H9 (cell line): ENCODE measurements at regions not wholly inside any gene's neighbourhood (a gene's known extent, or its start where the extent isn't known, plus 50 kb on each side); places are given as distances from the start of the nearest gene placed in this dataset.

Source experiments
- DNase-seq: peaks from one replicate; pipeline ENCODE4 v3.0.0-alpha.2; 2017
- H2AFZ ChIP-seq: one replicate; pipeline ENCODE4 v1.6.1; 2013; ENCODE audit warnings: mild to moderate bottlenecking, low read length, control low read depth, moderate library complexity
- H2AK5ac ChIP-seq: 2 replicates; pipeline ENCODE4 v1.6.1; 2013; ENCODE audit warnings: low read length, control low read depth, mixed read lengths; ENCODE audit not compliant: insufficient read length
- H2BK120ac ChIP-seq: one replicate; pipeline ENCODE4 v1.6.1; 2013; ENCODE audit warnings: low read depth, mild to moderate bottlenecking, low read length, control low read depth, inconsistent platforms; ENCODE audit not compliant: poor library complexity, severe bottlenecking
- H2BK12ac ChIP-seq: 2 replicates; pipeline ENCODE4 v1.6.1; 2013; ENCODE audit warnings: low read length, control low read depth, mixed read lengths, low read depth; ENCODE audit not compliant: insufficient read length
- H2BK15ac ChIP-seq: 2 replicates; pipeline ENCODE4 v1.6.1; 2013; ENCODE audit warnings: low read depth, low read length, control low read depth
- H2BK20ac ChIP-seq: one replicate; pipeline ENCODE4 v1.6.1; 2013; ENCODE audit warnings: low read depth, mild to moderate bottlenecking, low read length, control low read depth, inconsistent platforms; ENCODE audit not compliant: poor library complexity, severe bottlenecking
- H2BK5ac ChIP-seq: 2 replicates; pipeline ENCODE4 v1.6.1; 2013; ENCODE audit warnings: low read length, control low read depth, mixed read lengths; ENCODE audit not compliant: insufficient read length
- H3K14ac ChIP-seq: 2 replicates; pipeline ENCODE4 v1.6.1; 2013; ENCODE audit warnings: low read length, control low read depth; ENCODE audit not compliant: insufficient read depth
- H3K18ac ChIP-seq: 2 replicates; pipeline ENCODE4 v1.6.1; 2013; ENCODE audit warnings: low read depth, mild to moderate bottlenecking, mixed read lengths, low read length, control low read depth; ENCODE audit not compliant: insufficient read length
- H3K23ac ChIP-seq: 2 replicates; pipeline ENCODE4 v1.6.1; 2013; ENCODE audit warnings: low read length, control low read depth, mixed read lengths, low read depth; ENCODE audit not compliant: insufficient read length
- H3K23me2 ChIP-seq: 2 replicates; pipeline ENCODE4 v1.6.1; 2013; ENCODE audit warnings: low read depth, mild to moderate bottlenecking, mixed read lengths, low read length, control low read depth; ENCODE audit not compliant: insufficient read length, poor library complexity, severe bottlenecking
- H3K27ac ChIP-seq: 2 replicates; pipeline ENCODE4 v1.5.1; 2013; ENCODE audit warnings: low read length, control low read depth, mixed read lengths, low read depth; ENCODE audit not compliant: insufficient read length
- H3K27me3 ChIP-seq: 2 replicates; pipeline ENCODE4 v1.6.1; 2013; ENCODE audit warnings: low read length, control low read depth, inconsistent platforms; ENCODE audit not compliant: insufficient read depth
- H3K4ac ChIP-seq: 2 replicates; pipeline ENCODE4 v1.6.1; 2013; ENCODE audit warnings: low read depth, mild to moderate bottlenecking, control low read depth, inconsistent platforms, low read length, moderate library complexity
- H3K4me1 ChIP-seq: 2 replicates; pipeline ENCODE4 v1.6.1; 2013; ENCODE audit warnings: low read length, control low read depth, inconsistent platforms; ENCODE audit not compliant: insufficient read depth
- H3K4me2 ChIP-seq: 2 replicates; pipeline ENCODE4 v1.6.1; 2013; ENCODE audit warnings: low read length, control low read depth, mixed read lengths; ENCODE audit not compliant: insufficient read length, insufficient read depth
- H3K56ac ChIP-seq: 2 replicates; pipeline ENCODE4 v1.6.1; 2013; ENCODE audit warnings: low read depth, mild to moderate bottlenecking, mixed read lengths, low read length, control low read depth; ENCODE audit not compliant: insufficient read length
- H3K79me1 ChIP-seq: 2 replicates; pipeline ENCODE4 v1.6.1; 2013; ENCODE audit warnings: low read depth, mild to moderate bottlenecking, moderate library complexity, low read length, control low read depth, inconsistent platforms; ENCODE audit not compliant: insufficient read depth, poor library complexity, severe bottlenecking
- H3K79me2 ChIP-seq: 2 replicates; pipeline ENCODE4 v1.6.1; 2013; ENCODE audit warnings: low read length, control low read depth, inconsistent platforms; ENCODE audit not compliant: insufficient read depth
- H3K9ac ChIP-seq: 2 replicates; pipeline ENCODE4 v1.6.1; 2013; ENCODE audit warnings: low read length, control low read depth, mixed read lengths; ENCODE audit not compliant: insufficient read length; ENCODE audit errors: extremely low read depth
- H3K9me3 ChIP-seq: one replicate; pipeline ENCODE4 v1.6.1; 2013; ENCODE audit warnings: low read depth, low read length, inconsistent platforms; ENCODE audit not compliant: control insufficient read depth
- H3T11ph ChIP-seq: one replicate; pipeline ENCODE4 v1.6.1; 2013; ENCODE audit warnings: mild to moderate bottlenecking, low read length, control low read depth, inconsistent platforms
- H4K20me1 ChIP-seq: one replicate; pipeline ENCODE4 v1.6.1; 2013; ENCODE audit not compliant: control insufficient read depth, insufficient read length, insufficient read depth
- H4K5ac ChIP-seq: 2 replicates; pipeline ENCODE4 v1.6.1; 2013; ENCODE audit warnings: low read depth, mild to moderate bottlenecking, mixed read lengths, low read length, control low read depth; ENCODE audit not compliant: insufficient read length
- H4K8ac ChIP-seq: replicated peaks from 2 replicates; pipeline ENCODE4 v1.6.1; 2013; ENCODE audit warnings: low read length, control low read depth, mixed read lengths, low read depth; ENCODE audit not compliant: insufficient read length
- H4K91ac ChIP-seq: 2 replicates; pipeline ENCODE4 v1.6.1; 2013; ENCODE audit warnings: low read depth, mild to moderate bottlenecking, moderate library complexity, mixed read lengths, low read length, control low read depth; ENCODE audit not compliant: insufficient read length
- H3K27ac Mint-ChIP-seq, 3 experiments: 2 replicates in 2 of 3; 3 replicates in 1 of 3; pipeline ENCODE4 v1.8.0; 2020 to 2021; ENCODE audit warnings: mixed read lengths in 3 of 3, mild to moderate bottlenecking in 1 of 3, moderate library complexity in 1 of 3
- H3K27me3 Mint-ChIP-seq: 2 replicates; pipeline ENCODE4 v1.8.0; 2021; ENCODE audit warnings: low read depth, mild to moderate bottlenecking, moderate library complexity, mixed read lengths
- H3K36me3 Mint-ChIP-seq, 3 experiments: 2 replicates in 2 of 3; 3 replicates in 1 of 3; pipeline ENCODE4 v1.8.0; 2020 to 2021; ENCODE audit warnings: low read depth in 3 of 3, mixed read lengths in 3 of 3; ENCODE audit not compliant: insufficient read depth in 1 of 3
- H3K4me1 Mint-ChIP-seq, 2 experiments: 2 replicates each; pipeline ENCODE4 v1.8.0; 2020; ENCODE audit warnings: mixed read lengths in 2 of 2
- H3K4me3 Mint-ChIP-seq, 2 experiments: 2 replicates in 1 of 2; 3 replicates in 1 of 2; pipeline ENCODE4 v1.8.0; 2020 to 2021; ENCODE audit warnings: mild to moderate bottlenecking in 2 of 2, mixed read lengths in 2 of 2, moderate library complexity in 1 of 2
- H3K9me3 Mint-ChIP-seq, 2 experiments: 2 replicates in 1 of 2; 3 replicates in 1 of 2; pipeline ENCODE4 v1.8.0; 2020; ENCODE audit warnings: mild to moderate bottlenecking in 2 of 2, mixed read lengths in 2 of 2, moderate library complexity in 1 of 2
- WGBS: extraction: QIAGEN DNeasy Blood & Tissue Kit; methylation state at CpG from one replicate; pipeline ENCODE4 v1.1.7; 2013; ENCODE audit warnings: missing lambda C conversion rate, low lambda C conversion rate, mixed read lengths; ENCODE audit not compliant: insufficient read length; ENCODE audit errors: extremely low coverage; 5-methylcytosine and 5-hydroxymethylcytosine counted together
- TF ChIP-seq, protein P1 (sequence below): fragments of 200-600 bp; sonication (generic); conservative IDR thresholded peaks from 3 replicates; pipeline ENCODE4 v1.8.0; 2021; ENCODE audit warnings: antibody characterized with exemption, mild to moderate bottlenecking

DNA sequence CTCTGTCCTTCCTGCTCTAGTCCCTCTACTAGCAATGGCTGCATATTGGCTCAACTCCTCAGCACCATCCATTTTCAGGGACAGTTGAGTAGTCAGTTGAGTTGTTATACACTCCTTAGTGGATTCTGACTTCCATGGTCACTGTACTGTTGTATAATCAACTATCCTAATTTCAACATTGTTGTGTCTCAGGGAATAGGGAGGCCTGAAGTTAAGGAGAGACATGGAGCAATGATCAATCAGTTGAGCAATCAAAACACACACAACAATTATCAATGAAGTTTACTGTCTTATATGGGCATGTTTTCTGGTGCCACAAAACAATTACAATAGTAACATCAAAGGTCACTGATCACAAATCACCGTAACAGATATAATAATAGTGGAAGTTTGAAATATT lies 255.9 kb downstream of the KCNC2 start:
- no CpG with 5 or more reads among the region's 1 CpG for WGBS
- no peak overlapping the region for H2BK15ac ChIP-seq
- H3K9me3 ChIP-seq, result no peaks in the 10 kb centered on the region
- H2BK5ac ChIP-seq, result no peak overlapping the region
- H3K4me1 ChIP-seq, result no peaks in the 10 kb centered on the region
- no peaks in the 10 kb centered on the region for H3K27me3 Mint-ChIP-seq
- no peak overlapping the region for H4K5ac ChIP-seq
- no peak overlapping the region for H3K23ac ChIP-seq
- no peak overlapping the region for H4K8ac ChIP-seq
- H2BK120ac ChIP-seq, result no peak overlapping the region
- no peaks in the 10 kb centered on the region for H3K23me2 ChIP-seq
- no peaks in the 10 kb centered on the region for H4K20me1 ChIP-seq
- TF ChIP-seq, protein P1, sequence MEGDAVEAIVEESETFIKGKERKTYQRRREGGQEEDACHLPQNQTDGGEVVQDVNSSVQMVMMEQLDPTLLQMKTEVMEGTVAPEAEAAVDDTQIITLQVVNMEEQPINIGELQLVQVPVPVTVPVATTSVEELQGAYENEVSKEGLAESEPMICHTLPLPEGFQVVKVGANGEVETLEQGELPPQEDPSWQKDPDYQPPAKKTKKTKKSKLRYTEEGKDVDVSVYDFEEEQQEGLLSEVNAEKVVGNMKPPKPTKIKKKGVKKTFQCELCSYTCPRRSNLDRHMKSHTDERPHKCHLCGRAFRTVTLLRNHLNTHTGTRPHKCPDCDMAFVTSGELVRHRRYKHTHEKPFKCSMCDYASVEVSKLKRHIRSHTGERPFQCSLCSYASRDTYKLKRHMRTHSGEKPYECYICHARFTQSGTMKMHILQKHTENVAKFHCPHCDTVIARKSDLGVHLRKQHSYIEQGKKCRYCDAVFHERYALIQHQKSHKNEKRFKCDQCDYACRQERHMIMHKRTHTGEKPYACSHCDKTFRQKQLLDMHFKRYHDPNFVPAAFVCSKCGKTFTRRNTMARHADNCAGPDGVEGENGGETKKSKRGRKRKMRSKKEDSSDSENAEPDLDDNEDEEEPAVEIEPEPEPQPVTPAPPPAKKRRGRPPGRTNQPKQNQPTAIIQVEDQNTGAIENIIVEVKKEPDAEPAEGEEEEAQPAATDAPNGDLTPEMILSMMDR, result no peak
- H3K9ac ChIP-seq, result no peak overlapping the region
- no peaks in the 10 kb centered on the region for H3K27me3 ChIP-seq
- no peak for DNase-seq
- no peak overlapping the region for H2AK5ac ChIP-seq
- H3K18ac ChIP-seq, result no peak overlapping the region
- peaks cover 0 to 3% (median 3%) of the 10 kb centered on the region in 3 experiments; a peak in 3 of 7 replicates for H3K36me3 Mint-ChIP-seq
- H4K91ac ChIP-seq, result no peak overlapping the region
- H3K79me2 ChIP-seq, result no peaks in the 10 kb centered on the region
- no peak overlapping the region for H3K4ac ChIP-seq
- H3K4me3 Mint-ChIP-seq, result no peak overlapping the region
- no peak overlapping the region for H2BK12ac ChIP-seq
- H3K4me1 Mint-ChIP-seq, result no peaks in the 10 kb centered on the region
- H2AFZ ChIP-seq, result no peak overlapping the region
- no peak overlapping the region for H3K27ac ChIP-seq
- no peak overlapping the region for H3T11ph ChIP-seq
- peaks cover 10 to 15% of the 10 kb centered on the region in 2 experiments; a peak in 4 of 5 replicates for H3K9me3 Mint-ChIP-seq
- H3K79me1 ChIP-seq, result no peaks in the 10 kb centered on the region
- no peak overlapping the region for H2BK20ac ChIP-seq
- no peak overlapping the region for H3K14ac ChIP-seq
- no peak overlapping the region for H3K56ac ChIP-seq
- H3K4me2 ChIP-seq, result no peak overlapping the region
- no peak overlapping the region for H3K27ac Mint-ChIP-seq
